ENCODE measurements at regions not wholly inside any gene's neighbourhood (a gene's known extent, or its start where the extent isn't known, plus 50 kb on each side); places are given as distances from the start of the nearest gene placed in this dataset.

- TF ChIP-seq, protein P1, sequence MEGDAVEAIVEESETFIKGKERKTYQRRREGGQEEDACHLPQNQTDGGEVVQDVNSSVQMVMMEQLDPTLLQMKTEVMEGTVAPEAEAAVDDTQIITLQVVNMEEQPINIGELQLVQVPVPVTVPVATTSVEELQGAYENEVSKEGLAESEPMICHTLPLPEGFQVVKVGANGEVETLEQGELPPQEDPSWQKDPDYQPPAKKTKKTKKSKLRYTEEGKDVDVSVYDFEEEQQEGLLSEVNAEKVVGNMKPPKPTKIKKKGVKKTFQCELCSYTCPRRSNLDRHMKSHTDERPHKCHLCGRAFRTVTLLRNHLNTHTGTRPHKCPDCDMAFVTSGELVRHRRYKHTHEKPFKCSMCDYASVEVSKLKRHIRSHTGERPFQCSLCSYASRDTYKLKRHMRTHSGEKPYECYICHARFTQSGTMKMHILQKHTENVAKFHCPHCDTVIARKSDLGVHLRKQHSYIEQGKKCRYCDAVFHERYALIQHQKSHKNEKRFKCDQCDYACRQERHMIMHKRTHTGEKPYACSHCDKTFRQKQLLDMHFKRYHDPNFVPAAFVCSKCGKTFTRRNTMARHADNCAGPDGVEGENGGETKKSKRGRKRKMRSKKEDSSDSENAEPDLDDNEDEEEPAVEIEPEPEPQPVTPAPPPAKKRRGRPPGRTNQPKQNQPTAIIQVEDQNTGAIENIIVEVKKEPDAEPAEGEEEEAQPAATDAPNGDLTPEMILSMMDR (IDR thresholded peaks at IDR 0.05; ENCODE audit: control extremely low read depth, extremely low read depth, low read depth, missing control alignments) = no peak
- DNase-seq (ENCODE audit: extremely low spot score) = no peak
- ChIA-PET POLR2A (no interaction called here), CTCF (interaction anchor here (0.8 to 1.9 kb wide), 3 partner anchors 16 to 146 kb away, joined by 3 to 7 read pairs (median 3); no protein-coding TSS in a partner anchor)
Measured at GRCh38 chr19:28882818-28883217, 330.1 kb downstream of the UQCRFS1 start.

- DNase-seq (ENCODE audit: extremely low spot score) = no peak
- TF ChIP-seq, protein P1 (IDR thresholded peaks at IDR 0.05; ENCODE audit: control extremely low read depth, extremely low read depth, low read depth, missing control alignments) = no peak
- ChIA-PET POLR2A (no interaction called here), CTCF (interaction anchor here (1.2 to 1.9 kb wide), 2 partner anchors 17 to 145 kb away, joined by 3 to 7 read pairs; no protein-coding TSS in a partner anchor)
Measured at GRCh38 chr19:28881616-28882015, 331.3 kb downstream of the UQCRFS1 start.

DNA sequence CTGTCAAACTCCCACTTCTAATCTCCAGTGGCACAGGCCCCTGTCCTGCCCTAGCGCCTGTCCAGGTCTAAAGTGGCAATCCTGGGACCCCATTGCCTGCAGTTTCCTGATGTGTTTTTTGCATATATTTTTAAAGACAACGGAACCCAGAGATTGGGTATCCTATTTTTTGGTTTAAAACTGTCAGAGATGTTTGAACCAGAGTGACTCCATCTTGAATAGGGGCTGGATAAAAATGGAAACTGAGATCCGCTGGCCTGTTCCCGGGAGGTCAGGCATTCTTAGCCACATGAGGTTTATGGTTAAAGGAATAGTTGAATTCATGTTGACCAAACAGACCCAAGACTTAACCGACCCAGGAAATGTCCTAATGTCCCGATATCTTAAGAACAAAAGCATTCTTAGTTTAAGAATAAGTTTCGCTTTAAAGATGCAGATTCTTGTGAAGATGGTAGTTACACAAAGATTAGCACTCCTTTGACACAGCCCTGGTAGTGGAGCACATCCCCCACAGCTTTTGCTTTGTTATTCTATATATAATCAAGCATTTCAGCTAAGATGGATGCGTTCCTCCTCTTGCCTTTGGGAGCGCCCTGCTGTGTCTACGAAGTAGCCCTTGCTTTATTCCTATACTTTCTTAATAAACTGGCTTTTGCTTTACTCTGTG is 332.1 kb downstream of the UQCRFS1 start:
- ChIA-PET CTCF (interaction anchor here (1.9 kb wide), 1 partner anchor 144 kb away, joined by 7 read pairs; no protein-coding TSS in a partner anchor), POLR2A (no interaction called here)
- TF ChIP-seq, protein P1 (IDR thresholded peaks at IDR 0.05; ENCODE audit: control extremely low read depth, extremely low read depth, low read depth, missing control alignments) = no peak
- no peak for DNase-seq (ENCODE audit: extremely low spot score)

- POLR2A ChIA-PET = no interaction called here
- TF ChIP-seq, protein P1 (IDR thresholded peaks at IDR 0.05; ENCODE audit: control extremely low read depth, extremely low read depth, low read depth, missing control alignments) = peak; percentile 40
- DNase-seq (ENCODE audit: extremely low spot score) = peak; percentile 57
- CTCF ChIA-PET = interaction anchor here (0.7 to 2.6 kb wide), 26 partner anchors 8 to 694 kb away, joined by 3 to 21 read pairs (median 3); no protein-coding TSS in a partner anchor
Measured at GRCh38 chr19:28878862-28879566, 333.9 kb downstream of the UQCRFS1 start.

DNA sequence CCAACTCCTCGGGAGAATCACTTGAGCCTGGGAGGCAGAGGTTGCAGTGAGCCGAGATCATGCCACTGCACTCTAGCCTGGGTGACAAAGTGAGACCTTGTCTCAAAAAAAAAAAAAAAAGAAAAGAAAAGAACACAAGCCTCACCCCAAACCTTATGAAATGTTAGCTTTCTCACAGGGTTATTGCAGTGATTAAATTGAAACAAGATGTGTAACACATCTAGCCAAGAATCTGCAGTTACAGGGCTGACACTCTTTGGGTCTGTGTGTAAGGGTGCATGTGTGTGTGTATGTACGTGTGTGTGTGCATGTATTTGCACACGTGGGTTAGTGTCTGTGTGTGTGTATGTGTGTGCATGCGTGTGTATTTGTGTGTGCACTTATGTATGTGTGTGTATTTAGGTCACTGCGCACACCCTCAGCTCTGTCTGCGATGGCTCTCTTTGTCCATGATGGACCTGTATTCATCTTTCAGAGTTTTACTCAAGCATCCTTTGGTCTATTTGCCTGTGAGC is 336.3 kb downstream of the UQCRFS1 start:
- POLR2A ChIA-PET = no interaction called here
- TF ChIP-seq, protein P1 (IDR thresholded peaks at IDR 0.05; ENCODE audit: control extremely low read depth, extremely low read depth, low read depth, missing control alignments) = no peak
- CTCF ChIA-PET = no interaction called here
- DNase-seq (ENCODE audit: extremely low spot score) = no peak

DNA sequence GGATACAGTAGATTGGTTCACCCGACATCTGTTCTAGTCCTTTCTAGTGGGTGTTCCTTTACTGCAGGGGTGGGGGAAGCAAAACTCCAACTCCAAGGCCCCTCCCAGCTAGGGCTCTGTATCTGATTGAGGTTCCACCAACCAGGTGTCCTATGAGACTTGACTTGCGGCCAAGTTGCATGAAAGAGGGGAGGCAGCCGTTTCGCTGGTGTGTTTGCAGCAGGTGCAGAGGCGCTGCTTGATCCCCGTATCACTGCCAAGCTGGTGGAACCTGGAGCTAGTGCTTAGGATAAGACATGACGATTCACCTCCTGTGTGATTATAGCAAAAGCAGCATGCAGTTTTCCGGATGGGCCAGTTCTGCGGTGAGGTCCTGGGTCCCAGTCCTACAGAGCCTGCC is 338.2 kb downstream of the UQCRFS1 start:
- TF ChIP-seq, protein P1 (IDR thresholded peaks at IDR 0.05; ENCODE audit: control extremely low read depth, extremely low read depth, low read depth, missing control alignments) = no peak
- DNase-seq (ENCODE audit: extremely low spot score) = no peak
- POLR2A ChIA-PET = no interaction called here
- CTCF ChIA-PET = no interaction called here
